NCI-H524 treated with DMSO at 0.1 percent for 48 hours (cell line): ENCODE measurements at regions not wholly inside any gene's neighbourhood (a gene's known extent, or its start where the extent isn't known, plus 50 kb on each side); places are given as distances from the start of the nearest gene placed in this dataset.

Experiments used
- DNase-seq: peaks from one replicate; lab custom pipeline; 2025; lab: John Stamatoyannopoulos, UW

GRCh38 chr14:22337938-22338337 lies 251.1 kb downstream of the DAD1 start:
- DNase-seq: no peak

DNA sequence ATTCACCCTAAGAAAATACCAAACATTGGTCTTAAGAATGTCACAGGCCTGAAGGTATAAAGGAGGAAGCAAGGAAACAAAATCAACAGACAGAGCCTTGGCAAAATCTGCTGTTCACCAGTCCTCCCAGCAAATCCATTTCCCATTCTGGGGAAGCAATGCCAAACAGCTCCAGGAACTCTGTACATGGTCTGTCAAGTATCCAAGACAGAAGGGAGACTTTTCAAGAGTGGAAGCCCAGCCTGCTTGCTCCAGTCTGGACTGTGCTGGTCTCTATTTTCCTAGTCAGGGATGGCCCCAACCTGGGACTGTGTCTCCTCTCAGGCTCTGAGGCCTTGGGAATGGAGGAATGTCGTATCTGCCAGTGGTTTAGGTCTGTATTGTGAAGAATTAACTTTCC lies 251.5 kb downstream of the DAD1 start:
- DNase-seq: no peak

DNA sequence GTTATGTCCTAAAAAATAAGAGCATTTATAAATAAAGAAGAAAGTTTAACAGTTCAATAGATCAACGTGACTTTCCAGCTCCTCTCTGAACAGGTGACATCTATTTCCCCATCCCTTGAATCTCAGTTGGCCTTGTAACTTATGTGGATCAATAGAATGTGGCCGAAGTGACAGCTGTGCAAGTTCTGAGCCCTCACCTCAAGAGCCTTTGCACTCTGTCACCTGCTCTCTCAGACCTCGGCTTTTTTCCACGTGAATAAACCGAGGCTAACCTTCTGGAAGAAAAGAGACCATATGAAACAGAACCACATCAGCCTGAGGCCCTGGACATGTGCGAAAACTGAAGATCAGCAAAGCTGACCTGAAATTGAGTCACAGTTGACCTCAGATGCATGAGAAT lies 253.0 kb downstream of the DAD1 start:
- DNase-seq: no peak

- no peak for DNase-seq
Measured at GRCh38 chr14:22334627-22335026, 254.4 kb downstream of the DAD1 start.

- no peak for DNase-seq
Measured at GRCh38 chr14:22334275-22334577, 254.8 kb downstream of the DAD1 start.

DNA sequence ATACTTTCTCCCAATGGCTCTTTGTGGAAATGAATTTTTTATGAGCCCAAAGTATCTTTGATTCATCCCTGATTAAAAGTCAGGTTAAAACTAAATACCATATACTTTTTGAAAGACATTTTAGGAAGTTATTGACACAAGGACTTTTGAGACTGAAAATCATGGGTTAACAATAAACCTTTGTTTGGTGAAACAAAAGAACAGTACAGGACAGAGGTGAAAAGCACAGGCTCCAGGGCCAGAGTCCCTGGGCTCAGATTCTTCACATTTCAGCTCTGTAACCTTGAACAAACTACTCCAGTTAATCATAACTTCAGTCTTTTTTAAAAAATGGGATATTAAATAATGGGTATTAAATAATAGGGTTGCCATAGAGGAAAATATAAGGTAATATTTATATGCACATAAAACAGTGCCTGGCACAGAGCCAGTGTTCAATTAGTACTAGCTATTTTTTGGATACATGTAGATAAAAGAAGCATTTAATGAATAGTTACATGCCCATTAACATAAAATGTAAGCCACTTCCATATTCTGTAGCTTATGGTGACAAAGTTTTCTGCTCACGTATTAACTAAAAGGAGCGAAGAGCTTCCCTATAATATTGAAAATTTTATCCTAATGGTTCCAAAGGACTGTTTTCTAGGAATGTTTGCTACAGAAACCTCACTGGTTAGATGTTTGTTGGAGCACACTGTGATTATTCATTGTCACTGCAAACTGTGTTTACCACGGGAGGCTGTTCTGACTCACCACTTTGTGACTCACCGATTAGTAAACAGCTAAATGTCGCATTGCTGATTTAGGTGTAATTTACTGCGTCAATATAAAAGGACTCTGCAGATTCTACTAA lies 255.4 kb downstream of the DAD1 start:
- DNase-seq: no peak

GRCh38 chr14:22332686-22333421 lies 256.2 kb downstream of the DAD1 start:
- no peak for DNase-seq

- DNase-seq: no peak
Measured at GRCh38 chr14:22329371-22329770, 259.7 kb downstream of the DAD1 start.

DNA sequence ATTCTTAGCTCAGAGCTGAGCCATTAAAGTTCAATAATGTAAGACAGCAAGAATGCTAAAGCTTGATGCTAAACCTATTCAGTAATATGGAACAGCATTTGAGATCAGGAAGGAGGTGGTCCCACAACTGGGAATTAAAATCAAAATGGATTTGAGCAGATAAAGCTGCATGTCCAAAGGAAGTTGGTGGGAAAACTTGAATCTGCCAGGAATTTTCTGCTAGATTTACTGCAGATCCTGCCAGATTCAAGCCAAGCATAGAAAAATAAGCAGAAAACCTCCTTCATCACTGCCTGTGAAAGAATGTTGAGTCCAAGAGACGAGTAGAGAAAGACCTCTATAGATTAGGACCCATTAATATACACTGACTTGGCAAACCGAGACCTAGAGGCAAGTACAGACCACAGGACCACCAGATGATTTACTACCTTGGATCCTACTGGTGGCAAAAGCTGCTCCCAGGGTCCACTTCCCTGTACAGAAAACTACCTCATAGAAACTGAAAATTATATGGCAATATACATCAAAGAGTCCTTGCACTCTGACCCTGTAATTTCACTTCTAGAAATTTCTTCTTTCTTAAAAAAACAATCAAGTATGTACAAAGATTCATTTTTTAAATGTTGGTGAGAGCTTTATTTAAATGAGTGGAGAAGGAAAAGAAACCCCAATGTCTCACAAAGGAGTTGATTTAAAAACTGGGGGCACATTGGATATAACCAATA lies 263.2 kb downstream of the DAD1 start:
- DNase-seq: no peak

GRCh38 chr14:22320362-22320750 lies 268.7 kb downstream of the DAD1 start:
- no peak for DNase-seq

- DNase-seq: peak; percentile 48
Measured at GRCh38 chr14:22319526-22320361, 269.3 kb downstream of the DAD1 start.

GRCh38 chr14:22318951-22319350 lies 270.1 kb downstream of the DAD1 start:
- DNase-seq: no peak

GRCh38 chr14:22316473-22316872 lies 272.6 kb downstream of the DAD1 start:
- no peak for DNase-seq

- DNase-seq: no peak
Measured at GRCh38 chr14:22315336-22315735, 273.7 kb downstream of the DAD1 start.

DNA sequence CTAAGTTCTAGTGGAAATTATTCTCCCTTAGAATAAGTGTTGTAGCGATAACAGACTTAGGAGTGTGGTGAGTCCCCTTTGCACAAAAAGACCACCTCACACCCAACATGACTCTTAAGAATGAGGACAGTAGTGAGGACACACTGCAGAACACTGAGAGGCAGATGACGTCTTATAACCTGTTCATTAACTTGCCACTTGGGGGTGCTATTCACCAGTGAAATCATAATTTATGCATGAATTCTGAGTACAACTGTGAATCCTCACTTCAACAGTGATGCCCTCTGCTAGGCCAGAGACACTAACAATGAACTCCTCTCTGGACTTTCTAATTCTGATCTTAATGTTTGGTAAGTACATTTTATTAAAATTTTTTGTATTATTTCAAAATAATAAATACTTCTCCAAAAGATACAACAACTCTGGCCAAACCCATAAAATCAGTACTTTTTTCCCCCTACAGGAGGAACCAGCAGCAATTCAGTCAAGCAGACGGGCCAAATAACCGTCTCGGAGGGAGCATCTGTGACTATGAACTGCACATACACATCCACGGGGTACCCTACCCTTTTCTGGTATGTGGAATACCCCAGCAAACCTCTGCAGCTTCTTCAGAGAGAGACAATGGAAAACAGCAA lies 274.7 kb downstream of the DAD1 start:
- peak; percentile 28 for DNase-seq

DNA sequence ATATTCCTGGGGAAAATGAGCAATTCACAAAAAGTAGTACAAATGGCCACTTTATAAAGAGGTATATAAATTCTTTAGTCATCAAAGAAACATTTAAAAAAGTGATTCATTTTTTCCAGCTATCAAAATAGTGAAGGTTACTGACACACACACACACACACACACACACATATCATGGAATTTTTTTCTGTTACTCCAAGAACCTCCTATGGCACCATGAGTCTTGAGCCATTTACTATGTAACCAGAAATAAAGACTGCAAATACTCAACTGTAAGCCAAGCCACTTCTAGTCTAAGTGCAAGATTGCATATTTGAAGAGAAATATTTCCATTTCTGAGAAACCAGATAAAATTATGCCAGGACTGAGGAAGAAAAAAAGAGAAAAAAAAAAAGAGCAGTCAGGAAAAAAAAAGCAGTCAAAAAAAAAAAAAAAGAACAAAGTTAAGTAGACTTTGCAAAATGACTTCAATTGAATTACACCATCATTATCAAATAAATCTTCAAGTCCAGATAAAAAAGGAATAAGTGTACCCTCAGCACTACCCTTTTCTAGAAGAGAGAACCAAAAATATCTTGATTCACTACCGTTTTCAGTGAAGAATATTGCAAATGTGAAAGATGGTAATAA lies 275.7 kb downstream of the DAD1 start:
- no peak for DNase-seq

- no peak for DNase-seq
Measured at GRCh38 chr14:22311636-22312035, 277.4 kb downstream of the DAD1 start.

DNA sequence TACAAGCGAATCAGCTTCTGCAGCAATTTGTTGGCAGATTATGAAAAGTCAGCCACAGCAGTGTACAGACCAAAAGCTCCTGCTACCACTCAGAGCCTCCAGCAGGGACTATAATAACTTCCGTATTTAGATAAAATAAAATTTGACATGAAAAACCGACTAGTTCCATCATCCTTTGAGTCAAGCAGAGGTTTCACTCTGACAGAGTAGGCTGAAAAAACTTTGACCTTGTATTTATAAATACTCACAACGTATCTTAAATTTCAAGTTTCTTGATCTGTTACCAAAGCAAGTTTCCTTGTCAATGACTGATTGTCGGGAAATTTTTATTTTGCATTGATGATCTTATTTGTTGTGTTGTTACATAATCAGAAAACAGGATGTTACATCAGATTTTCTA lies 283.4 kb downstream of the DAD1 start:
- no peak for DNase-seq

GRCh38 chr14:22304326-22304725 lies 284.7 kb downstream of the DAD1 start:
- no peak for DNase-seq

GRCh38 chr14:22303589-22304195 lies 285.3 kb downstream of the DAD1 start:
- DNase-seq: no peak

DNA sequence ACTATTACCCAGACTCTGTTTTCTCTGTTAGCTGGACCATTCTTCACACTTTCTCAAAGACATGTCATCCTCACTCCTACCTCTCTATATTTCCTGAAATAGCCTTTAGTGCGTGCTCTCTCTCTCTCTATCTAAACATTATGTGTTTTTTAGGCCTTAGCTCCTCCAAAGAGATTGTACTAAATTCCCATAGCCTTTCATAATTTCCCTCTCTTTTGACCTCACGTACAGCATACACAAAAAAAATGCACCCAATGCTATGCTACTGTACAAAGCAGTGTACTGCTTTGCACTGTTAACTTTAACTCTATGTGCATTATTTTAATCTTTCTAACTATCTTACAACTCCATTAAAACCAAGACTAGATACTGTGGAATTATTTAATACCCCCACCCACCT lies 288.4 kb downstream of the DAD1 start:
- DNase-seq: no peak
